ENCODE measurements at regions not wholly inside any gene's neighbourhood (a gene's known extent, or its start where the extent isn't known, plus 50 kb on each side); places are given as distances from the start of the nearest gene placed in this dataset.

- no peaks in the 10 kb centered on the region for H3K23me2 ChIP-seq (ENCODE audit: low read depth, low read length)
- no peak overlapping the region for H2AK5ac ChIP-seq (ENCODE audit: low read depth, low read length)
- no peak overlapping the region for H3K4me3 ChIP-seq (ENCODE audit: extremely low read depth in 1 of 4, insufficient read depth in 2 of 4, low read depth in 3 of 4, low read length in 4 of 4)
- no peak overlapping the region for H3K27ac ChIP-seq (ENCODE audit: low read depth, low read length)
- POLR2A ChIA-PET (ENCODE audit: partially characterized antibody): no interaction called here
- DNase-seq (ENCODE audit: low read depth in 1 of 2, low spot score in 2 of 2): no peak
- H3K9me3 ChIP-seq (ENCODE audit: insufficient read depth in 2 of 2, low read depth in 1 of 2, low read length in 1 of 2): no peaks in the 10 kb centered on the region
- H3K23ac ChIP-seq (ENCODE audit: insufficient read length): no peak overlapping the region
- H4K20me1 ChIP-seq (replicated peaks in 1 of 2; ENCODE audit: control insufficient read depth in 1 of 2, insufficient read depth in 2 of 2, low read length in 2 of 2): no peaks in the 10 kb centered on the region
- H3K4me1 ChIP-seq (replicated peaks in 1 of 4; ENCODE audit: control insufficient read depth in 3 of 4, insufficient read depth in 4 of 4, low read length in 3 of 4): no peaks in the 10 kb centered on the region
- no peak overlapping the region for H3K56ac ChIP-seq (replicated peaks; ENCODE audit: insufficient read length, low read depth, low read length)
- H3K79me1 ChIP-seq (ENCODE audit: low read depth, low read length): no peaks in the 10 kb centered on the region
- H2BK20ac ChIP-seq (ENCODE audit: low read length): no peak overlapping the region
- H3K79me2 ChIP-seq (ENCODE audit: control insufficient read depth in 1 of 2, insufficient read depth in 2 of 2, low read length in 2 of 2): no peaks in the 10 kb centered on the region
- FAIRE-seq: no peak
- H2BK12ac ChIP-seq (ENCODE audit: low read depth, low read length): no peak overlapping the region
- no peaks in the 10 kb centered on the region for H3K27me3 ChIP-seq (replicated peaks in 1 of 4; ENCODE audit: control insufficient read depth in 3 of 4, extremely low read depth in 1 of 4, insufficient read depth in 3 of 4, low read length in 3 of 4)
- no peak overlapping the region for H4K5ac ChIP-seq (ENCODE audit: insufficient read length, low read depth, low read length)
- no peak overlapping the region for H3K4me2 ChIP-seq (ENCODE audit: insufficient read depth in 1 of 2, low read depth in 2 of 2, low read length in 2 of 2)
- H2AFZ ChIP-seq (ENCODE audit: low read length): no peak overlapping the region
- H2BK5ac ChIP-seq (ENCODE audit: low read depth, low read length): no peak overlapping the region
- CTCF ChIA-PET (ENCODE audit: partially characterized antibody): no interaction called here
- no peak overlapping the region for H3K4ac ChIP-seq (replicated peaks; ENCODE audit: insufficient read length, low read depth, low read length)
- H3K18ac ChIP-seq (ENCODE audit: extremely low read depth, low read length): no peak overlapping the region
- H2BK120ac ChIP-seq (replicated peaks; ENCODE audit: low read depth, low read length): no peak overlapping the region
- 100% methylated on average over 1 of the region's 1 CpG; no CpG with 5 or more reads in 1 of the 2 experiments for WGBS, 2 experiments (ENCODE audit: extremely low coverage in 1 of 2, insufficient coverage in 1 of 2, insufficient read length in 1 of 2, insufficient replicate concordance in 2 of 2, low coverage in 1 of 2, low lambda C conversion rate in 2 of 2, missing lambda C conversion rate in 1 of 2)
- H2BK15ac ChIP-seq (ENCODE audit: low read length): no peak overlapping the region
- H3K14ac ChIP-seq (ENCODE audit: insufficient read length): no peak overlapping the region
- H4K91ac ChIP-seq (replicated peaks; ENCODE audit: insufficient read length, low read length): no peak overlapping the region
- H4K8ac ChIP-seq (ENCODE audit: extremely low read depth, insufficient read depth, low read length): no peak overlapping the region
- no peaks in the 10 kb centered on the region for H3K36me3 ChIP-seq (ENCODE audit: control insufficient read depth in 2 of 4, insufficient read depth in 4 of 4, low read length in 3 of 4)
- H3K9ac ChIP-seq (replicated peaks in 1 of 4; ENCODE audit: extremely low read depth in 1 of 4, low read depth in 3 of 4, low read length in 3 of 4): no peak overlapping the region
- TF ChIP-seq FOSL1 (IDR thresholded peaks at IDR 0.05; ENCODE audit: insufficient read depth, low read depth, low read length): no peak
- TF ChIP-seq BRCA1 (IDR thresholded peaks at IDR 0.05; ENCODE audit: low read depth, low read length): no peak
- no peak for TF ChIP-seq MAX (IDR thresholded peaks at IDR 0.05)
- no peak for TF ChIP-seq KDM5A (IDR thresholded peaks at IDR 0.05; ENCODE audit: low read length)
- no peak for TF ChIP-seq RXRA (IDR thresholded peaks at IDR 0.05; ENCODE audit: insufficient read depth, low read depth, low read length)
Observed at GRCh38 chr13:68473834-68474326, 1243.7 kb upstream of the PCDH9 start.

Measured in H1 (cell line).